Liver (tissue), 3 donors: ENCODE measurements at regions not wholly inside any gene's neighbourhood (a gene's known extent, or its start where the extent isn't known, plus 50 kb on each side); places are given as distances from the start of the nearest gene placed in this dataset.

Source experiments
- TAF1 ChIP-seq: conservative IDR thresholded peaks from 2 replicates; pipeline ENCODE4 v1.6.1; 2016; ENCODE audit warnings: antibody characterized with exemption, mild to moderate bottlenecking
- YY1 ChIP-seq: IDR thresholded peaks from 2 replicates; pipeline ENCODE4 v1.6.1; 2016; ENCODE audit warnings: antibody characterized with exemption, mild to moderate bottlenecking
- TF ChIP-seq, protein P1 (sequence below): fragments of 150-350 bp; IDR thresholded peaks from 2 replicates; pipeline ENCODE4 v1.5.1; 2017; ENCODE audit warnings: improper control_type of control experiment, low read depth, low read length; ENCODE audit not compliant: missing input control
- TF ChIP-seq, protein P2 (sequence below): IDR thresholded peaks from 2 replicates; pipeline ENCODE4 v1.6.1; 2016; ENCODE audit warnings: antibody characterized with exemption, mild to moderate bottlenecking
- donor health status: healthy.
- donor health status: healthy.

DNA sequence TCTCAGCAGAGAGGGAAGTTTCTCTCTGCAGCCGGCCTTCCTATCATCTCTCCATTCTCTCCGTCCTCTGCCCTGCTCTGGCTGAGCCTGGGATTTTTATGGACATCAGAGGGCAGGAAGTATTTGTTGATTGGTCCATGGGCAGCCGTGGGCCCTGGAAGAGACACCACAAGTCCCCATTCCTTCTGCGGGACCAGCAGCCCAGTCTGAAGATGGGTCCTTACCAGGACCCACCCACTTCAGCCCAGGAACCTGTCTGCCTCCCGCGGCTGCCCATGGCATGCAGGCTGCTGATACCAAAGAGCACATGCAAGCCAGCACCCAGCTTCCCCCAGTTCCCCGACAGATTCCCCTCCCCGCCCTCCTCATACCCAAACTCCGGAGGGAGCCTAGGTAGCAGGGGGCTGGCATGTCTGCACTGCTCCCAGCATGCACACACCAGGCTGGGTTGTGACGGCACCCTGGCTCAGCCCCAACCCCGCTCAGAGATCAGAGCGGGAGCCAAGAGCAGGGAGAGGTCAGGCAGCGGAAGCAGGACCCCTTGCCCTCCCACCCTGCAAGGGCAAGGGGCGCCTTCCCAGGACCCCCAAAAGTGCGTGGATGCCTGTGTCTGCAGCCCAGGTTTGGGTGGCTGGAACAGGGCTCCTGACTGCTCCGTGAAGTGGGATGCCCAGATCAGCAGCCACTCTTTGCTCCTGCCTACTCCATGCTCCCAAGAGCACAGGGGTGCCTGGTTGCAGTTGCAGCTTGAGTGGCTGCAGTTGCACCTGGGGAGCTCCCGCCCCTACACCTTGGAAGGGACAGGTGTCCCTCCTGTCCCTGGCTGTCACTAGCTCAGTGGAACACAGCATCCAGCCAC is 538.6 kb upstream of the POT1 start:
- TF ChIP-seq, protein P1, sequence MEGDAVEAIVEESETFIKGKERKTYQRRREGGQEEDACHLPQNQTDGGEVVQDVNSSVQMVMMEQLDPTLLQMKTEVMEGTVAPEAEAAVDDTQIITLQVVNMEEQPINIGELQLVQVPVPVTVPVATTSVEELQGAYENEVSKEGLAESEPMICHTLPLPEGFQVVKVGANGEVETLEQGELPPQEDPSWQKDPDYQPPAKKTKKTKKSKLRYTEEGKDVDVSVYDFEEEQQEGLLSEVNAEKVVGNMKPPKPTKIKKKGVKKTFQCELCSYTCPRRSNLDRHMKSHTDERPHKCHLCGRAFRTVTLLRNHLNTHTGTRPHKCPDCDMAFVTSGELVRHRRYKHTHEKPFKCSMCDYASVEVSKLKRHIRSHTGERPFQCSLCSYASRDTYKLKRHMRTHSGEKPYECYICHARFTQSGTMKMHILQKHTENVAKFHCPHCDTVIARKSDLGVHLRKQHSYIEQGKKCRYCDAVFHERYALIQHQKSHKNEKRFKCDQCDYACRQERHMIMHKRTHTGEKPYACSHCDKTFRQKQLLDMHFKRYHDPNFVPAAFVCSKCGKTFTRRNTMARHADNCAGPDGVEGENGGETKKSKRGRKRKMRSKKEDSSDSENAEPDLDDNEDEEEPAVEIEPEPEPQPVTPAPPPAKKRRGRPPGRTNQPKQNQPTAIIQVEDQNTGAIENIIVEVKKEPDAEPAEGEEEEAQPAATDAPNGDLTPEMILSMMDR, result no peak
- no peak for TF ChIP-seq YY1
- no peak for TF ChIP-seq TAF1
- TF ChIP-seq, protein P2, sequence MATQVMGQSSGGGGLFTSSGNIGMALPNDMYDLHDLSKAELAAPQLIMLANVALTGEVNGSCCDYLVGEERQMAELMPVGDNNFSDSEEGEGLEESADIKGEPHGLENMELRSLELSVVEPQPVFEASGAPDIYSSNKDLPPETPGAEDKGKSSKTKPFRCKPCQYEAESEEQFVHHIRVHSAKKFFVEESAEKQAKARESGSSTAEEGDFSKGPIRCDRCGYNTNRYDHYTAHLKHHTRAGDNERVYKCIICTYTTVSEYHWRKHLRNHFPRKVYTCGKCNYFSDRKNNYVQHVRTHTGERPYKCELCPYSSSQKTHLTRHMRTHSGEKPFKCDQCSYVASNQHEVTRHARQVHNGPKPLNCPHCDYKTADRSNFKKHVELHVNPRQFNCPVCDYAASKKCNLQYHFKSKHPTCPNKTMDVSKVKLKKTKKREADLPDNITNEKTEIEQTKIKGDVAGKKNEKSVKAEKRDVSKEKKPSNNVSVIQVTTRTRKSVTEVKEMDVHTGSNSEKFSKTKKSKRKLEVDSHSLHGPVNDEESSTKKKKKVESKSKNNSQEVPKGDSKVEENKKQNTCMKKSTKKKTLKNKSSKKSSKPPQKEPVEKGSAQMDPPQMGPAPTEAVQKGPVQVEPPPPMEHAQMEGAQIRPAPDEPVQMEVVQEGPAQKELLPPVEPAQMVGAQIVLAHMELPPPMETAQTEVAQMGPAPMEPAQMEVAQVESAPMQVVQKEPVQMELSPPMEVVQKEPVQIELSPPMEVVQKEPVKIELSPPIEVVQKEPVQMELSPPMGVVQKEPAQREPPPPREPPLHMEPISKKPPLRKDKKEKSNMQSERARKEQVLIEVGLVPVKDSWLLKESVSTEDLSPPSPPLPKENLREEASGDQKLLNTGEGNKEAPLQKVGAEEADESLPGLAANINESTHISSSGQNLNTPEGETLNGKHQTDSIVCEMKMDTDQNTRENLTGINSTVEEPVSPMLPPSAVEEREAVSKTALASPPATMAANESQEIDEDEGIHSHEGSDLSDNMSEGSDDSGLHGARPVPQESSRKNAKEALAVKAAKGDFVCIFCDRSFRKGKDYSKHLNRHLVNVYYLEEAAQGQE, result no peak
